HUES64 (cell line): ENCODE measurements at regions not wholly inside any gene's neighbourhood (a gene's known extent, or its start where the extent isn't known, plus 50 kb on each side); places are given as distances from the start of the nearest gene placed in this dataset.

Experiments
- H3K27ac ChIP-seq: 2 replicates; pipeline ENCODE4 v1.7.0; 2013; ENCODE audit warnings: low read depth, low read length, inconsistent platforms
- H3K27me3 ChIP-seq: 2 replicates; pipeline ENCODE4 v1.6.1; 2013; ENCODE audit warnings: mild to moderate bottlenecking, low read length; ENCODE audit not compliant: insufficient read depth
- H3K36me3 ChIP-seq: 2 replicates; pipeline ENCODE4 v1.6.1; 2013; ENCODE audit warnings: mild to moderate bottlenecking, low read length; ENCODE audit not compliant: insufficient read depth
- H3K4me1 ChIP-seq: 2 replicates; pipeline ENCODE4 v1.6.1; 2013; ENCODE audit warnings: mild to moderate bottlenecking, low read length, moderate library complexity; ENCODE audit not compliant: insufficient read depth
- H3K4me3 ChIP-seq: 2 replicates; pipeline ENCODE4 v1.5.1; 2013; ENCODE audit warnings: mild to moderate bottlenecking, low read length, moderate library complexity
- H3K9ac ChIP-seq: 2 replicates; pipeline ENCODE4 v1.6.1; 2013; ENCODE audit warnings: mild to moderate bottlenecking, low read depth, low read length
- H3K9me3 ChIP-seq: 2 replicates; pipeline ENCODE4 v1.6.1; 2013; ENCODE audit warnings: low read depth, low read length; ENCODE audit not compliant: insufficient read depth
- WGBS: fragments of 150-250, 120-280 bp; methylation state at CpG from one replicate; pipeline ENCODE4 v1.1.7; 2013; ENCODE audit warnings: missing lambda C conversion rate; 5-methylcytosine and 5-hydroxymethylcytosine counted together

GRCh38 chr9:84413301-84413700 is 72.7 kb upstream of the SLC28A3 start:
- no peak overlapping the region for H3K4me3 ChIP-seq
- H3K27me3 ChIP-seq: no peaks in the 10 kb centered on the region
- H3K9me3 ChIP-seq: no peaks in the 10 kb centered on the region
- H3K4me1 ChIP-seq: no peaks in the 10 kb centered on the region
- no peak overlapping the region for H3K9ac ChIP-seq
- no peak overlapping the region for H3K27ac ChIP-seq
- no peaks in the 10 kb centered on the region for H3K36me3 ChIP-seq
- 91% methylated on average over 2 of the region's 3 CpGs for WGBS

DNA sequence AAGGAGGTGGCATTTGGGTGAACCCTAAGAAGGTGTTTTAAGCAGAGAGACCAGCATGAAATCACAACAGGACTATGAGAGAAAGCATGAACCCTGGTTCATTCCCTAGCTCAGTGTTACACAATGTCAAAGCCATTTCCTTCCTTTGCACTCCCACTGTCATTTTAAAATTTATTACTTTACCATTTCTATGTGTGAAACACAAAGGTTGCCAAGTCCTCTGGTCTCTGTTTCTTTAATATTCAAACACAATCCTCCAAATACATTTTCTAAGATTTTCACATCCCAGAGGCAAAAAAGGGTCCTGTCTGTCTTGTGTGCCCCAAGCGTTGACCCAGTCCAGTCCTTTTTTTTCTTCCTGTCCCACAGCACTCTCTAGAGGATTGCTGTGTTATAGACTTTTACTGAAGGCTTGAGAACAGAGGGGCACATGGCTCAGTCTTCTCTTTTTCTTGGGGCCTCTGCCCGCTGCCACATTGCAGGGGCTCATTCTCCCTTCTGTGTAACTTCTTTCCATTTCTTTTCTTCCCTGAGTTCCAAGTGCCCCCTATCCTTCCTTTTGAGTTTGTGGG is 78.6 kb upstream of the SLC28A3 start:
- WGBS: 60% methylated on average over 2 of the region's 2 CpGs
- Histone ChIP-seq H3K27me3 (no peaks in the 10 kb centered on the region), H3K4me3 (no peak overlapping the region), H3K9me3 (peaks cover 16% of the 10 kb centered on the region), H3K27ac (no peak overlapping the region), H3K9ac (no peak overlapping the region), H3K4me1 (no peaks in the 10 kb centered on the region), H3K36me3 (no peaks in the 10 kb centered on the region)

DNA sequence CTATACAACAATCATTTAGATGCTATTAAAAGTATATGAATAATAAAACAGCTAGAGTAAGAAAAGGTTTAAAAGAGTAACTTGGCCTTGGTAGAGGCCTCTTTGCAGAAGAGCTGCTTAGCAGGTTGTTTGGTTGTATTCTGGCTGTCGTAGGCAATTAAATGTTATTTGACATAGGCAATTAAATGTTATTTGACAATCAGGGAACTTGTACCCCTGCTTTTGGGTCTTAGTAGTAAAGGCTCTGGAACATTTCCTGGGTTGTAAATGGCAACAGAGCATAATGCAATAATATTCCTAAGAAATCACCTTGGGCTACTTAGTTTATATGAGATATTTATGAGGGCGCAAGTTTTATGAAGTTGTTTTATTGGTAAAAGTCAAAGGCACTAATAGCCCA is 84.4 kb upstream of the SLC28A3 start:
- H3K36me3 ChIP-seq: no peaks in the 10 kb centered on the region
- H3K4me3 ChIP-seq: no peak overlapping the region
- no peaks in the 10 kb centered on the region for H3K4me1 ChIP-seq
- H3K27me3 ChIP-seq: no peaks in the 10 kb centered on the region
- H3K9ac ChIP-seq: no peak overlapping the region
- no peak overlapping the region for H3K27ac ChIP-seq
- peaks cover 21% of the 10 kb centered on the region for H3K9me3 ChIP-seq
- 96% methylated on average over 2 of the region's 2 CpGs for WGBS

DNA sequence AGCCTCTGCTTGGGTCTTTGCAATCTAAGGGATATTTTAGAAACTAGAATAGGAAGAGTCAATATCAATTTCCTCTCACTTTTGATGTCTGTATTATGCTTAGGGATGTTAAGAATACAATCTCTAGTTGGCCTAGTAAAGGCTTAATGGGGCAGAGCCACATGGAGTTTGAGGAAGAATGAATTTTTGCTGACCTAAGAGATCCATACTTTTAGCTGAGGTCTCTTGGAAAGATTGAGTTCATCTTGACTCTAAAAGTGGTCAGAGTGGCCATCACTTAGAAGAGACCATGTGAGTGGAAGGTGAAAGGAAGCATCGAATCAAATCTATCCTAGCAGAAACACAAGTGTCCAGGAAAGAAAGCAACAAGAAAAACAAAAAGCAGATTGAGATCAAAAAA is 92.2 kb upstream of the SLC28A3 start:
- Histone ChIP-seq H3K27ac (no peak overlapping the region), H3K36me3 (no peaks in the 10 kb centered on the region), H3K27me3 (no peaks in the 10 kb centered on the region), H3K9ac (no peak overlapping the region), H3K4me3 (no peak overlapping the region), H3K4me1 (no peaks in the 10 kb centered on the region), H3K9me3 (no peaks in the 10 kb centered on the region)
- WGBS: 100% methylated on average over 1 of the region's 1 CpG

GRCh38 chr9:84435902-84436301 is 95.3 kb upstream of the SLC28A3 start:
- Histone ChIP-seq H3K27ac (no peak overlapping the region), H3K4me3 (no peak overlapping the region), H3K36me3 (no peaks in the 10 kb centered on the region), H3K9ac (no peak overlapping the region), H3K27me3 (no peaks in the 10 kb centered on the region), H3K9me3 (no peaks in the 10 kb centered on the region), H3K4me1 (no peaks in the 10 kb centered on the region)
- WGBS: 95% methylated on average over 6 of the region's 6 CpGs

- no peaks in the 10 kb centered on the region for H3K4me1 ChIP-seq
- 94% methylated on average over 5 of the region's 5 CpGs for whole genome bisulfite sequencing
Observed at GRCh38 chr9:84436386-84437109, 96.0 kb upstream of the SLC28A3 start.

GRCh38 chr9:84438391-84438790 is 97.8 kb upstream of the SLC28A3 start:
- Histone ChIP-seq H3K4me1 (no peaks in the 10 kb centered on the region), H3K4me3 (no peak overlapping the region), H3K9me3 (no peaks in the 10 kb centered on the region), H3K9ac (no peak overlapping the region), H3K27ac (no peak overlapping the region), H3K27me3 (no peaks in the 10 kb centered on the region), H3K36me3 (no peaks in the 10 kb centered on the region)
- 95% methylated on average over 1 of the region's 1 CpG for WGBS

More at GRCh38 chr9:84436386-84437109, 96.0 kb upstream of the SLC28A3 start:
- H3K9ac ChIP-seq: no peak overlapping the region
- H3K4me3 ChIP-seq: no peak overlapping the region
- H3K36me3 ChIP-seq: no peaks in the 10 kb centered on the region
- H3K27ac ChIP-seq: no peak overlapping the region
- no peaks in the 10 kb centered on the region for H3K27me3 ChIP-seq
- no peaks in the 10 kb centered on the region for H3K9me3 ChIP-seq

GRCh38 chr9:84439250-84439649 is 98.7 kb upstream of the SLC28A3 start:
- no peak overlapping the region for H3K4me3 ChIP-seq
- H3K9me3 ChIP-seq: no peaks in the 10 kb centered on the region
- no peaks in the 10 kb centered on the region for H3K27me3 ChIP-seq
- H3K36me3 ChIP-seq: no peaks in the 10 kb centered on the region
- no peak overlapping the region for H3K27ac ChIP-seq
- H3K9ac ChIP-seq: no peak overlapping the region
- WGBS: 90% methylated on average over 2 of the region's 3 CpGs
- H3K4me1 ChIP-seq: no peaks in the 10 kb centered on the region

DNA sequence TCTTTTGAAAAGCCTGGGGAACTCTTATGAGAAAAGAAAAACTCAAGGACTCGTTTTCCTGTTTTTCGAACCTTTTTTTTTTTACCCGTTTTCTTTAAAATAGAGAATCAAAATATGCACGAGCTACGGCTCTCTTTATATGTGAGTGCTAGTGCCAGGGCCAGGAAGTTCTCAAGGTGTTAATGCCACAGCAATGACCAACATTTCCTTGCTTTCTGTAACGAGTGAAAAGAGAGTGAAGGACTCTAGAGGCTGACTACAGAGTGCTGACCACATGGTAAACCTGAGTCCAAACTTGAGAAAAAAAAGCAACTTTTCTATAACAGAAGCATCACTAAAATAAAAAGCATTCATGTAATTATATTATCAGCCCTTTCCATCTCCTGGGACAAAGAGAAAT is 102.2 kb upstream of the SLC28A3 start:
- H3K4me1 ChIP-seq: no peaks in the 10 kb centered on the region
- no peak overlapping the region for H3K9ac ChIP-seq
- H3K36me3 ChIP-seq: no peaks in the 10 kb centered on the region
- H3K27me3 ChIP-seq: no peaks in the 10 kb centered on the region
- H3K4me3 ChIP-seq: no peak overlapping the region
- no peak overlapping the region for H3K27ac ChIP-seq
- no peaks in the 10 kb centered on the region for H3K9me3 ChIP-seq
- WGBS: 94% methylated on average over 6 of the region's 6 CpGs

DNA sequence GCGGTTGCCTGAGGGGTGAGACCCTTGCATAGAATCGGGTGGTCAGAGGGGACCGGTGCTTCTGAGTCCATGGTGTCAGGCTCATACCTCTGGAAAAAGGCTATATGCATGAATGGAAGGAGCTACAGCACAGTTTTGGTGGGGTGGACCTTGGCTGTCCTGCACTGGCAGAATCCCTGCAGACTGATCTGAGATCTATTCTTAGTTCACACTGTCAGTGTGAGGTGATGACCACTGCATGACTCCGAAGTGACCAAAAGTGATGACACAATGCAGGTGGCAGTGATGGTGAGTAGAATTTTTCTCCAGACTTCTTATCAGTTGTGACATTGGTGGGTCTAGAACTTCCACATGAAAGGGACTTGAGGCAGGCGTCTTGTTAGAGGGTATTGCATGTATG is 105.2 kb upstream of the SLC28A3 start:
- H3K9ac ChIP-seq: no peak overlapping the region
- WGBS: 94% methylated on average over 5 of the region's 5 CpGs

DNA sequence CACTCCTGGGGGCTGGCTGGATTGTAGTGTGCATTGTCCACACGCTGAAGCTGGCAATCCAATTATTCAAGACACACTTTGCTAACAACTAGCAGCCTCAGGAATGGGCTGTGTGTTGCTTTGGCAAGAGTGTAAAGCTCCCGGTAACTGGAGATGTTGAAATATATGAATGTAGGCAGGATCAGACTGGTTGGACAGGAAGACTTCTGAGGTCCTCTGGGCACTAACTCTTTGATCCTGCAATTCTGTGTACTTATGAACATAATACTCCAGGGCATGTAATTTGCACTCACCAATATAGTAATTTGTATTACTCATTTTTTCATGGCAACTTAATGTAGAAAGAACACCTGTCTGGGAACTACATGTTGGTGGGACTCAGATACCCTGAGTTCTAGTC is 106.7 kb upstream of the SLC28A3 start:
- 84% methylated on average over 2 of the region's 2 CpGs for WGBS
- Histone ChIP-seq H3K4me1 (no peaks in the 10 kb centered on the region), H3K9me3 (no peaks in the 10 kb centered on the region), H3K36me3 (no peaks in the 10 kb centered on the region), H3K27ac (no peak overlapping the region), H3K27me3 (no peaks in the 10 kb centered on the region), H3K9ac (no peak overlapping the region), H3K4me3 (no peak overlapping the region)

More for the DNA sequence above, 105.2 kb upstream of the SLC28A3 start:
- Histone ChIP-seq H3K4me3 (no peak overlapping the region), H3K4me1 (no peaks in the 10 kb centered on the region), H3K9me3 (no peaks in the 10 kb centered on the region), H3K27ac (no peak overlapping the region), H3K36me3 (no peaks in the 10 kb centered on the region), H3K27me3 (no peaks in the 10 kb centered on the region)
